OCI-LY7 (cell line): ENCODE measurements at regions not wholly inside any gene's neighbourhood (a gene's known extent, or its start where the extent isn't known, plus 50 kb on each side); places are given as distances from the start of the nearest gene placed in this dataset.
"Not testable (repeated sequence)": the region's sequence is repeated elsewhere in the genome, so short reads cannot be mapped to it uniquely, and the experiment has no call there.

ENCODE experiments used
- EZH2phosphoT487 ChIP-seq: fragments of 200-600 bp; sonication (generic); IDR thresholded peaks from 2 replicates; pipeline ENCODE4 v1.6.1; 2018; ENCODE audit warnings: low read depth, borderline replicate concordance, mild to moderate bottlenecking, mixed run types, antibody characterized with exemption, low read length, moderate library complexity, mixed read lengths
- TF ChIP-seq, protein P1 (sequence below): fragments of 200-600 bp; sonication (generic); conservative IDR thresholded peaks from 2 replicates; pipeline ENCODE4 v1.5.1; 2014; ENCODE audit warnings: mild to moderate bottlenecking, antibody characterized with exemption, low read length, moderate library complexity, mixed read lengths

DNA sequence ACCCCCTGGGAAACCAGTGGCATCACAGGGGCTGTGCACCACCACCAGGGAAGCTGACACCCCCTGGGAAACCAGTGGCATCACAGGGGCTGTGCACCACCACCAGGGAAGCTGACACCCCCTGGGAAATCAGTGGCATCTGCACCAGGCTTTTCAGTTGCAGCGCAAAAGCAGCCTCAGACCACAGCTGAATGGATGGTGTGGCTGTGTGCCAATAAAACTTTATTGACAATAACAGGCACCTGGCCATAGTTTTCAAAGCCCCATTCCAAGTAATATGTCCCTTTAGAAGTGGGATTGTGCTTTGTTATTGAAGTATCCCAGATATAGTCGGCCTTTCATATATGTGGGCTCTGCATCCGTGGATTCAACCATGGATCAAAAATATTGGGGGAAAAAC is 146.3 kb upstream of the HDAC4 start:
- TF ChIP-seq, protein P1, sequence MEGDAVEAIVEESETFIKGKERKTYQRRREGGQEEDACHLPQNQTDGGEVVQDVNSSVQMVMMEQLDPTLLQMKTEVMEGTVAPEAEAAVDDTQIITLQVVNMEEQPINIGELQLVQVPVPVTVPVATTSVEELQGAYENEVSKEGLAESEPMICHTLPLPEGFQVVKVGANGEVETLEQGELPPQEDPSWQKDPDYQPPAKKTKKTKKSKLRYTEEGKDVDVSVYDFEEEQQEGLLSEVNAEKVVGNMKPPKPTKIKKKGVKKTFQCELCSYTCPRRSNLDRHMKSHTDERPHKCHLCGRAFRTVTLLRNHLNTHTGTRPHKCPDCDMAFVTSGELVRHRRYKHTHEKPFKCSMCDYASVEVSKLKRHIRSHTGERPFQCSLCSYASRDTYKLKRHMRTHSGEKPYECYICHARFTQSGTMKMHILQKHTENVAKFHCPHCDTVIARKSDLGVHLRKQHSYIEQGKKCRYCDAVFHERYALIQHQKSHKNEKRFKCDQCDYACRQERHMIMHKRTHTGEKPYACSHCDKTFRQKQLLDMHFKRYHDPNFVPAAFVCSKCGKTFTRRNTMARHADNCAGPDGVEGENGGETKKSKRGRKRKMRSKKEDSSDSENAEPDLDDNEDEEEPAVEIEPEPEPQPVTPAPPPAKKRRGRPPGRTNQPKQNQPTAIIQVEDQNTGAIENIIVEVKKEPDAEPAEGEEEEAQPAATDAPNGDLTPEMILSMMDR, result not testable (repeated sequence)
- not testable (repeated sequence) for TF ChIP-seq EZH2phosphoT487
